Islet precursor cell (in vitro differentiated cells): ENCODE measurements at regions not wholly inside any gene's neighbourhood (a gene's known extent, or its start where the extent isn't known, plus 50 kb on each side); places are given as distances from the start of the nearest gene placed in this dataset.
"Not testable (repeated sequence)": the region's sequence is repeated elsewhere in the genome, so short reads cannot be mapped to it uniquely, and the experiment has no call there.

Experiments
- DNase-seq: peaks from one replicate; pipeline ENCODE4 v3.0.0-alpha.2; 2018

GRCh38 chr5:16392718-16393117, 72.9 kb downstream of the ZNF622 start:
- no peak for DNase-seq

GRCh38 chr5:16391858-16392649, 73.5 kb downstream of the ZNF622 start:
- DNase-seq: no peak

GRCh38 chr5:16390825-16391224, 74.8 kb downstream of the ZNF622 start:
- DNase-seq: no peak

GRCh38 chr5:16385516-16386090, 80.0 kb downstream of the ZNF622 start:
- DNase-seq: no peak

GRCh38 chr5:16384804-16385203, 80.8 kb downstream of the ZNF622 start:
- DNase-seq: no peak

- no peak for DNase-seq
Measured at GRCh38 chr5:16384222-16384621, 81.4 kb downstream of the ZNF622 start.

GRCh38 chr5:16383544-16384052, 82.0 kb downstream of the ZNF622 start:
- DNase-seq: no peak

- DNase-seq: no peak
Measured at GRCh38 chr5:16382047-16382446, 83.6 kb downstream of the ZNF622 start.

- DNase-seq: no peak
Measured at GRCh38 chr5:16378762-16379161, 86.8 kb downstream of the ZNF622 start.

- DNase-seq: no peak
Measured at GRCh38 chr5:16372493-16372892, 93.1 kb downstream of the ZNF622 start.

- DNase-seq: no peak
Measured at GRCh38 chr5:16366491-16366890, 99.1 kb downstream of the ZNF622 start.

- no peak for DNase-seq
Measured at GRCh38 chr5:16364910-16365309, 100.7 kb downstream of the ZNF622 start.

GRCh38 chr5:16353439-16353838, 112.2 kb downstream of the ZNF622 start:
- DNase-seq: not testable (repeated sequence)

GRCh38 chr5:16350816-16351215, 114.8 kb downstream of the ZNF622 start:
- no peak for DNase-seq

GRCh38 chr5:16346380-16346779, 119.2 kb downstream of the ZNF622 start:
- no peak for DNase-seq

GRCh38 chr5:16345454-16345853, 120.1 kb downstream of the ZNF622 start:
- DNase-seq: no peak

- no peak for DNase-seq
Measured at GRCh38 chr5:16326137-16326536, 139.5 kb downstream of the ZNF622 start.

GRCh38 chr5:16321284-16321683, 141.7 kb upstream of the MARCHF11 start:
- DNase-seq: no peak

GRCh38 chr5:16315501-16315900, 135.9 kb upstream of the MARCHF11 start:
- no peak for DNase-seq

- no peak for DNase-seq
Measured at GRCh38 chr5:16313761-16314160, 134.2 kb upstream of the MARCHF11 start.

- no peak for DNase-seq
Measured at GRCh38 chr5:16312785-16313184, 133.2 kb upstream of the MARCHF11 start.

GRCh38 chr5:16311666-16312065, 132.1 kb upstream of the MARCHF11 start:
- DNase-seq: no peak

- no peak for DNase-seq
Measured at GRCh38 chr5:16306812-16307211, 127.2 kb upstream of the MARCHF11 start.

GRCh38 chr5:16304846-16305245, 125.3 kb upstream of the MARCHF11 start:
- peak; percentile 55 for DNase-seq

- DNase-seq: no peak
Measured at GRCh38 chr5:16296946-16297345, 117.4 kb upstream of the MARCHF11 start.
